ENCODE measurements at regions not wholly inside any gene's neighbourhood (a gene's known extent, or its start where the extent isn't known, plus 50 kb on each side); places are given as distances from the start of the nearest gene placed in this dataset.

DNA sequence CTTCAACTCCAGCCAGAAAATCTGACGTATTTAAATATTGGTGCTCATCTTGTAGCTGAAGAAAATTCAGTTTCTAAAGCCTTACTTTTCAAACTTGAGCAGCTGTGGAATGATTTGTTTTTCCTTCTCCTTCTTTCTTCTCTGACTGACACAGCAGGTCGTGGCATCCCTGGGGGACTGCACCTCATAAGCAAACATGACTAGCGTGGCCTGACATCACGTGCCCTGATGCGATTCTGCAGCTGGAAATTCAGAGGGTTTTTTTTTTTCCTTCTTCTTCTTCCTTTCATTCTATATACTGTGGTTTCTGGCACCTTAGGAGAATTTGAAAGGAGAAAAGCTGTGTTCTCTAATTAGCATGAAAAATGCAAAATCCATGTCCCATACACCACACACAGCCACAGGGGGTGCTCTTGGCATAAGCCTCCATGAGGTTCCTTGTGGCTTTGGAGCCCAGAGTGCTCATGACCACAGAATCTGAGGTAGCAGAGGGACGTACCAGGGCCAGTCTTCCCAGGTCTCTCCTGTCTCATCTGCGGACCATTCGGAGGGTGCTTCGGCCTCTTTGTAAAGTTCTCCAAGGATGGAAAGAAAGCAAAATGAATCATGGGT, 258.5 kb upstream of the CDH4 start:
- POLR2A ChIA-PET (ENCODE audit: unreplicated experiment), result no interaction called here
- Histone ChIP-seq H3K4me1 (ENCODE audit: control insufficient read depth, insufficient read depth, low read length) (no peaks in the 10 kb centered on the region), H3K4me3 (ENCODE audit: insufficient read depth, low read depth, low read length) (no peak overlapping the region), H3K23ac (ENCODE audit: low read depth, low read length) (no peak overlapping the region), H3K27ac (ENCODE audit: insufficient read depth, low read length) (no peak overlapping the region), H2AK9ac (replicated peaks; ENCODE audit: low read depth, low read length, poor library complexity) (no peak overlapping the region), H4K8ac (ENCODE audit: low read depth in 2 of 2, low read length in 2 of 2) (no peak overlapping the region), H3K18ac (ENCODE audit: low read depth, low read length) (no peak overlapping the region), H2BK15ac (ENCODE audit: low read depth, low read length) (no peak overlapping the region), H4K20me1 (ENCODE audit: insufficient read depth, low read length) (no peaks in the 10 kb centered on the region), H3K36me3 (ENCODE audit: control insufficient read depth, insufficient read depth, low read length) (no peaks in the 10 kb centered on the region), H3K9me3 (ENCODE audit: control insufficient read depth, insufficient read depth, low read length) (peaks cover 6% of the 10 kb centered on the region; the same call in 1 of the 2 replicates), H2AK5ac (ENCODE audit: low read depth, low read length) (no peak overlapping the region), H3K4ac (ENCODE audit: low read depth, low read length) (no peak overlapping the region), H3K56ac (ENCODE audit: extremely low read depth, insufficient read depth, low read length) (no peak overlapping the region), H3K9me1 (ENCODE audit: insufficient read depth, low read length) (no peaks in the 10 kb centered on the region), H3K14ac (replicated peaks; ENCODE audit: low read depth, low read length) (no peak overlapping the region), H4K5ac (ENCODE audit: low read depth, low read length) (no peak overlapping the region), H2BK5ac (ENCODE audit: low read depth, low read length, poor library complexity, severe bottlenecking) (no peak overlapping the region), H3K79me1 (ENCODE audit: low read depth in 1 of 2, low read length in 2 of 2) (no peaks in the 10 kb centered on the region), H3K27me3 (ENCODE audit: control insufficient read depth, insufficient read depth, low read length) (no peaks in the 10 kb centered on the region), H3K4me2 (ENCODE audit: low read depth, low read length) (no peak overlapping the region), H2AFZ (replicated peaks; ENCODE audit: low read length, poor library complexity) (no peak overlapping the region), H2BK20ac (ENCODE audit: low read depth, low read length) (no peak overlapping the region), H3K9ac (ENCODE audit: low read depth, low read length) (no peak overlapping the region), H4K91ac (ENCODE audit: insufficient read depth, low read depth, low read length) (no peak overlapping the region), H2BK120ac (ENCODE audit: low read depth, low read length) (no peak overlapping the region)
- no peak for ATAC-seq (ENCODE audit: low read depth)
- CTCF ChIA-PET, result no interaction called here
- BruUV-seq (replicated peaks), result no TSS peak
- in situ Hi-C loops (cut with MboI; ENCODE audit: low sequenced_read_pairs), result no loop called here
- peak; percentile 8 for DNase-seq
- intact Hi-C loops (cut with micrococcal nuclease), result no loop called here
- no CpG with 5 or more reads among the region's 9 CpGs for WGBS, 2 experiments (ENCODE audit: extremely low coverage in 2 of 2, insufficient read length in 1 of 2)
- TF ChIP-seq, protein P1, sequence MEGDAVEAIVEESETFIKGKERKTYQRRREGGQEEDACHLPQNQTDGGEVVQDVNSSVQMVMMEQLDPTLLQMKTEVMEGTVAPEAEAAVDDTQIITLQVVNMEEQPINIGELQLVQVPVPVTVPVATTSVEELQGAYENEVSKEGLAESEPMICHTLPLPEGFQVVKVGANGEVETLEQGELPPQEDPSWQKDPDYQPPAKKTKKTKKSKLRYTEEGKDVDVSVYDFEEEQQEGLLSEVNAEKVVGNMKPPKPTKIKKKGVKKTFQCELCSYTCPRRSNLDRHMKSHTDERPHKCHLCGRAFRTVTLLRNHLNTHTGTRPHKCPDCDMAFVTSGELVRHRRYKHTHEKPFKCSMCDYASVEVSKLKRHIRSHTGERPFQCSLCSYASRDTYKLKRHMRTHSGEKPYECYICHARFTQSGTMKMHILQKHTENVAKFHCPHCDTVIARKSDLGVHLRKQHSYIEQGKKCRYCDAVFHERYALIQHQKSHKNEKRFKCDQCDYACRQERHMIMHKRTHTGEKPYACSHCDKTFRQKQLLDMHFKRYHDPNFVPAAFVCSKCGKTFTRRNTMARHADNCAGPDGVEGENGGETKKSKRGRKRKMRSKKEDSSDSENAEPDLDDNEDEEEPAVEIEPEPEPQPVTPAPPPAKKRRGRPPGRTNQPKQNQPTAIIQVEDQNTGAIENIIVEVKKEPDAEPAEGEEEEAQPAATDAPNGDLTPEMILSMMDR (conservative IDR thresholded peaks at IDR 0.05; ENCODE audit: low read depth, low read length), result 0 out of 2 replicates have a peak, but pooled peaks have one; percentile 25
- TF ChIP-seq RAD21 (IDR thresholded peaks at IDR 0.05; ENCODE audit: low read length), result peak; percentile 34; the same call in 1 of the 2 replicates
- TF ChIP-seq FOS (IDR thresholded peaks at IDR 0.05; ENCODE audit: low read depth, low read length), result no peak
- dilution Hi-C loops (cut with HindIII; ENCODE audit: low sequenced_read_pairs, unreplicated experiment), result no loop called here
